ENCODE measurements at regions not wholly inside any gene's neighbourhood (a gene's known extent, or its start where the extent isn't known, plus 50 kb on each side); places are given as distances from the start of the nearest gene placed in this dataset.

DNA sequence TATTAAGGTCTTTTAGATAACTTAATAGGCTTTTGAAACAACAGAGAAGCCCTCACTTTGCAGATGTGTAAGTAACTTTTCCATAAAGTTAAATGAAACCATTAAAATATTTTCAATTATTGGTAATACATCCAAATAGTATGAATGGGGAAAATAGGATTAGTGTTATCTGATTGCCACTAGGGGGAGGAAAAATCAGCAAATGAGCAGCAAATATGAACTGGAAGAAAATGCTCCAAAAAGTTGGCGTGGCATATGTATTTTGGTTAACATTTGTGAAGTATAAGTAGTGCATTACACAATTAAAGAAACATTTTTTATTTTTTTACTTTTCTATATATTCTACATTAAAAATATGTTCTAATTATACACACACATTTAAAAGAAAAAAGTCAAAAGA is 259.8 kb upstream of the ANO5 start:
- H3K4me1 ChIP-seq (ENCODE audit: low read depth): no peaks in the 10 kb centered on the region
- no peak for DNase-seq (ENCODE audit: low read depth in 1 of 2, low spot score in 1 of 2)
- H3K9me3 ChIP-seq (ENCODE audit: low read depth): no peaks in the 10 kb centered on the region
- no peaks in the 10 kb centered on the region for H3K27me3 ChIP-seq
- H3K36me3 ChIP-seq: no peaks in the 10 kb centered on the region
- H3K27ac ChIP-seq: no peak overlapping the region
- TF ChIP-seq, protein P1, sequence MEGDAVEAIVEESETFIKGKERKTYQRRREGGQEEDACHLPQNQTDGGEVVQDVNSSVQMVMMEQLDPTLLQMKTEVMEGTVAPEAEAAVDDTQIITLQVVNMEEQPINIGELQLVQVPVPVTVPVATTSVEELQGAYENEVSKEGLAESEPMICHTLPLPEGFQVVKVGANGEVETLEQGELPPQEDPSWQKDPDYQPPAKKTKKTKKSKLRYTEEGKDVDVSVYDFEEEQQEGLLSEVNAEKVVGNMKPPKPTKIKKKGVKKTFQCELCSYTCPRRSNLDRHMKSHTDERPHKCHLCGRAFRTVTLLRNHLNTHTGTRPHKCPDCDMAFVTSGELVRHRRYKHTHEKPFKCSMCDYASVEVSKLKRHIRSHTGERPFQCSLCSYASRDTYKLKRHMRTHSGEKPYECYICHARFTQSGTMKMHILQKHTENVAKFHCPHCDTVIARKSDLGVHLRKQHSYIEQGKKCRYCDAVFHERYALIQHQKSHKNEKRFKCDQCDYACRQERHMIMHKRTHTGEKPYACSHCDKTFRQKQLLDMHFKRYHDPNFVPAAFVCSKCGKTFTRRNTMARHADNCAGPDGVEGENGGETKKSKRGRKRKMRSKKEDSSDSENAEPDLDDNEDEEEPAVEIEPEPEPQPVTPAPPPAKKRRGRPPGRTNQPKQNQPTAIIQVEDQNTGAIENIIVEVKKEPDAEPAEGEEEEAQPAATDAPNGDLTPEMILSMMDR (IDR thresholded peaks at IDR 0.05; ENCODE audit: low read depth, low read length): no peak
- no peak overlapping the region for H3K4me3 ChIP-seq

DNA sequence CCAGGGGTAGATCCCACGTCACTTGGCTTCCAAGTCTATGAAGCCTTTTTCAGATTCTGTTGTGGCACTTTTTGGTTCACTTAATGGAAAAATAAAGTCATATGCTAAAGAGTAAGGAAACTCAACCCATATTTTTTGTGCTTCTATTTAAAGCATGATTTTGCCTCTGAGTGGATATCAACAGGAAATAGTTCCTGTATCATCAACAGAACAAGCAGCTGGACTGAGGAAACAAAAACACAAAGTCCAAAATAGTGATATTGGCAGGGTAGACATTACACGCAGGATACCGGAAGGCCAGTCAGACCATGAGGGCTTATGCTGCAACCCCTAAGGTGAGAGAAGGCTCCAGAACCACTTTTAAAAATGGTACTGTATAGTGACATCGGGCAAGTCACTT is 248.3 kb upstream of the ANO5 start:
- TF ChIP-seq, protein P1 (IDR thresholded peaks at IDR 0.05; ENCODE audit: low read depth, low read length): no peak
- DNase-seq (ENCODE audit: low read depth in 1 of 2, low spot score in 1 of 2): no peak
- Histone ChIP-seq H3K36me3 (no peaks in the 10 kb centered on the region), H3K27me3 (no peaks in the 10 kb centered on the region), H3K9me3 (ENCODE audit: low read depth) (no peaks in the 10 kb centered on the region), H3K4me3 (no peak overlapping the region), H3K27ac (no peak overlapping the region), H3K4me1 (ENCODE audit: low read depth) (peaks cover 6% of the 10 kb centered on the region)

DNA sequence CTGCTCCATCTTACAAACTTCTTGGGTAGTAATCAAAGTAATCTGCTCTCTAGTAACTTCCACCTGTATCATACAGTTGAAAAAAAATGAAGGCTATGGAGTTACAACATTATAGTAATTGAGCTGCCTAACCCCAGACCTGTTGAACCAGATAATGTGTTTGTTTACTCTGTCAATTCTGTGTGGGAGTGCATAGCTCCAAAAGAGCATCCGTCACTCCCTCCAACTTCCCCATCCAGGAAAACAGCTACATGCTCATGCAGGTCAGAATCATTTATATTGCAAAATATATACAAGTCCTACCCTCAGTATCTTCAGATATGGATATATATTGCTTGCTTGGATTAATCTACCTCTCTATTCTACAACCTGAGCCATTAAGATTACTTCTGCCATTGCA is 244.0 kb upstream of the ANO5 start:
- DNase-seq (ENCODE audit: low read depth in 1 of 2, low spot score in 1 of 2): no peak
- TF ChIP-seq, protein P1 (IDR thresholded peaks at IDR 0.05; ENCODE audit: low read depth, low read length): no peak
- Histone ChIP-seq H3K9me3 (ENCODE audit: low read depth) (no peaks in the 10 kb centered on the region), H3K36me3 (no peaks in the 10 kb centered on the region), H3K4me3 (no peak overlapping the region), H3K27ac (no peak overlapping the region), H3K4me1 (ENCODE audit: low read depth) (peaks cover 3% of the 10 kb centered on the region), H3K27me3 (no peaks in the 10 kb centered on the region)

DNA sequence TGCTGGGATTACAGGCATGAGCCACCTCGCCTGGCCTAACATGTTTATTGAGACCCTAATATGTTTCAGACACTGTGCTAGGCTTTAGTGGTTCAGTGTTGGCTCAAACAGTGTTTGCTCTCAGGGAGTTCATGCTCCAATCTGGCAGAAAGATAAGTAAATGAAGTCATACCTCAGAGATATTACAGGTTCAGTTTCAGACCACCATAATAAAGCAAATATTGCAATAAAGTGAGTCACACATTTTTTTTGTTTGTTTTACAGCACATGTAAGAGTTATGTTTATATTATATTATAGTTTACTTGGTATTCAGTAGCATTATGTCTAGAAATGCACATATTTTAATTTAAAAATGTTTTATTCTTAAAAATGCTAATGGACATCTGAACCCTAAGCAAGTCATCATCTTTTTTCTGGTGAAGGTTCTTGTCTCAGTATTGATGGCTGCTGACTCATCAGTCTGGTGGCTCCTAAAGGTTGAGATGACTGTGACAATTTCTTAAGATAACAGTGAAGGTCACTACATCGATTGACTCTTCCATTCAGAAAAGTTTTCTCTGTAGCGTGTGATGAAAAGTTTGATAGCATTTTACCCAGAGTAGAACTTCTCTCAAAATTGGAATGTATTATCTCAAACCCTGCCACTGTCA is 243.0 kb upstream of the ANO5 start:
- Histone ChIP-seq H3K27ac (no peak overlapping the region), H3K4me3 (no peak overlapping the region), H3K36me3 (no peaks in the 10 kb centered on the region), H3K4me1 (ENCODE audit: low read depth) (no peaks in the 10 kb centered on the region), H3K27me3 (no peaks in the 10 kb centered on the region), H3K9me3 (ENCODE audit: low read depth) (no peaks in the 10 kb centered on the region)
- TF ChIP-seq, protein P1 (IDR thresholded peaks at IDR 0.05; ENCODE audit: low read depth, low read length): no peak
- DNase-seq (ENCODE audit: low read depth in 1 of 2, low spot score in 1 of 2): no peak

DNA sequence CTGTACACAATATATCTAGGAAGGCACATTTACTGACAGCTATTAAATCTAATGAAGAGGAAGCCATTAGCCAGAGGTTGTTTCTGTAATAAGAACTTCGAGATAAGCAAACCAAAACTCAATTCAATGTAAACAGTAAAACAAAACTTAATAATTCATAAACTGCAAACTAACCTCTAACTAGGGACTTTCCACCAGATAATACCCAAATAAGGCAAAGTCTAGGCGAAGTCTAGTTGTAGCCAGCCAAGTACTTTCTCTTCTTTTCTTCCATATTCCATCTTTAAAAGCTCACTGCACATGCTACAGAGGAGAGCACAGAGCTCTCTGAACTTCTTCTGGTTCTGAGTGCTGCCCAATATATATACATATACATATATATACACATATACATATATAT is 229.9 kb upstream of the ANO5 start:
- no peaks in the 10 kb centered on the region for H3K36me3 ChIP-seq
- TF ChIP-seq, protein P1 (IDR thresholded peaks at IDR 0.05; ENCODE audit: low read depth, low read length): no peak

More for the DNA sequence above, 229.9 kb upstream of the ANO5 start:
- Histone ChIP-seq H3K27ac (no peak overlapping the region), H3K4me1 (ENCODE audit: low read depth) (no peaks in the 10 kb centered on the region), H3K4me3 (no peak overlapping the region), H3K27me3 (no peaks in the 10 kb centered on the region), H3K9me3 (ENCODE audit: low read depth) (no peaks in the 10 kb centered on the region)
- no peak for DNase-seq (ENCODE audit: low read depth in 1 of 2, low spot score in 1 of 2)

Measured in cardiac muscle cell (in vitro differentiated cells and primary cell).